Breast epithelium (tissue), 4 donors: ENCODE measurements at regions not wholly inside any gene's neighbourhood (a gene's known extent, or its start where the extent isn't known, plus 50 kb on each side); places are given as distances from the start of the nearest gene placed in this dataset.

Experiments used
- DNase-seq, 2 donors: peaks; one replicate each; pipeline ENCODE4 v3.0.0-alpha.2; 2019; ENCODE audit warnings: low spot score in 2 of 2
- H3K27ac ChIP-seq, 2 donors: fragments of 200-600 bp; sonication (generic) in 1 of 2; one replicate each; pipeline ENCODE4 v1.5.1; 2016 to 2019; ENCODE audit warnings: mild to moderate bottlenecking in 1 of 2
- H3K27me3 ChIP-seq, 2 donors: fragments of 200-600 bp; sonication (generic) in 1 of 2; one replicate each; pipeline versions ENCODE4 v1.5.1 to v1.6.0; 2017 to 2019; ENCODE audit warnings: control low read depth in 1 of 2, mild to moderate bottlenecking in 1 of 2
- H3K36me3 ChIP-seq: fragments of 200-600 bp; one replicate; pipeline ENCODE4 v1.5.1; 2019
- H3K4me1 ChIP-seq, 2 donors: fragments of 200-600 bp; sonication (generic); one replicate each; pipeline ENCODE4 v1.5.1; 2016 to 2019; ENCODE audit warnings: control low read depth in 1 of 2
- H3K4me3 ChIP-seq, 3 donors: fragments of 200-600 bp; sonication (generic); 1 replicate in 2 of 3; 2 replicates in 1 of 3; pipeline ENCODE4 v1.5.1; 2016 to 2019; ENCODE audit warnings: mild to moderate bottlenecking in 3 of 3, moderate library complexity in 2 of 3
- H3K9me3 ChIP-seq, 2 donors: fragments of 200-600 bp; sonication (generic) in 1 of 2; one replicate each; pipeline ENCODE4 v1.5.1; 2016 to 2019; ENCODE audit warnings: control low read depth in 1 of 2
- POLR2A ChIP-seq: fragments of 450-650 bp; IDR thresholded peaks from one replicate; pipeline ENCODE4 v1.6.1; 2016; ENCODE audit warnings: antibody characterized with exemption, mild to moderate bottlenecking, moderate library complexity
- POLR2AphosphoS5 ChIP-seq, 3 donors: sonication (generic); formaldehyde crosslinking; IDR thresholded peaks; one replicate each; pipeline ENCODE4 v1.6.1; 2017; ENCODE audit warnings: antibody characterized with exemption in 3 of 3
- intact Hi-C: fragments of 100-400 bp; cut with DNase I; formaldehyde crosslinking; loops from one replicate; pipeline ENCODE4 v1.15.1; 2023; ENCODE audit warnings: low total_unique reads
- TF ChIP-seq, protein P1 (sequence below), 3 donors: fragments of 450-650 bp; IDR thresholded peaks; one replicate each; pipeline ENCODE4 v1.5.1; 2016 to 2017; ENCODE audit warnings: antibody characterized with exemption in 3 of 3, mild to moderate bottlenecking in 3 of 3, moderate library complexity in 3 of 3

DNA sequence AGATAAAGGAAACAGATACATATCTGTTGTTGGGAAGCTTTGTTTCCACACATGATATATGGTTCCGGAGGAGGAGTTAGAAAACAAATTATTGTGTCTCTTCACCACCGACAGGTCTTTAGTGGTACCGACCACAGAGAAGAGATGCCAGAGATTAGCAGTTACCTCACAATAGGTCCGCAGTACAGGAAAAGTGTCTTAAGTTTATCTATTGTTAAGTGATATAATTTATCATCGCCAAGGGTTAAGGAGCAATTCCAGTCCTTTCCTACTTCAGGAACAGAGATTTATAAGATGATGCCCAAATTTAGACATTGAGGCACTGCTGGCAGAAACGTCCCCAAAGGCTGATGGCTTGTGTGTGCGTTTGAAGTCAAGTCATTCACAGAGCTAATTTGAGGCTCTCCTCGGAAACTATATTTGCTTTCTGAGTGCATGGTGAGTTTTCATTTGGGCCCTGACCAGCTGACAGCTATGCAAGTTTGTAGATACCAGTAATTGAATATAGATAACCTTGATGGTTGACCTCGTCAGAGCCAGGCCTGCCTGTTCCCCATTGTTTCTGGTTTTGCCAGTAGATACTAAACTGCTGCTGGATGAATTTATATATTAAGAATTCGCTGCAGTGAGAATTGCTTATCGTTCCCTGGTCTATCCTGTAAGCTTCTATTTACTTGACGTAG is 196.4 kb upstream of the IRX3 start:
- Histone ChIP-seq H3K27me3 (no peaks in the 10 kb centered on the region), H3K4me3 (no peak overlapping the region), H3K9me3 (no peaks in the 10 kb centered on the region), H3K27ac (no peak overlapping the region), H3K4me1 (no peaks in the 10 kb centered on the region), H3K36me3 (no peaks in the 10 kb centered on the region)
- intact Hi-C loops: loop anchor here (10.0 kb wide), 1 partner anchor 1168 kb away; no protein-coding TSS in a partner anchor
- DNase-seq: no peak
- TF ChIP-seq POLR2A: no peak
- TF ChIP-seq, protein P1, sequence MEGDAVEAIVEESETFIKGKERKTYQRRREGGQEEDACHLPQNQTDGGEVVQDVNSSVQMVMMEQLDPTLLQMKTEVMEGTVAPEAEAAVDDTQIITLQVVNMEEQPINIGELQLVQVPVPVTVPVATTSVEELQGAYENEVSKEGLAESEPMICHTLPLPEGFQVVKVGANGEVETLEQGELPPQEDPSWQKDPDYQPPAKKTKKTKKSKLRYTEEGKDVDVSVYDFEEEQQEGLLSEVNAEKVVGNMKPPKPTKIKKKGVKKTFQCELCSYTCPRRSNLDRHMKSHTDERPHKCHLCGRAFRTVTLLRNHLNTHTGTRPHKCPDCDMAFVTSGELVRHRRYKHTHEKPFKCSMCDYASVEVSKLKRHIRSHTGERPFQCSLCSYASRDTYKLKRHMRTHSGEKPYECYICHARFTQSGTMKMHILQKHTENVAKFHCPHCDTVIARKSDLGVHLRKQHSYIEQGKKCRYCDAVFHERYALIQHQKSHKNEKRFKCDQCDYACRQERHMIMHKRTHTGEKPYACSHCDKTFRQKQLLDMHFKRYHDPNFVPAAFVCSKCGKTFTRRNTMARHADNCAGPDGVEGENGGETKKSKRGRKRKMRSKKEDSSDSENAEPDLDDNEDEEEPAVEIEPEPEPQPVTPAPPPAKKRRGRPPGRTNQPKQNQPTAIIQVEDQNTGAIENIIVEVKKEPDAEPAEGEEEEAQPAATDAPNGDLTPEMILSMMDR (IDR thresholded peaks at IDR 0.05): no peak
- TF ChIP-seq POLR2AphosphoS5 (IDR thresholded peaks at IDR 0.05): no peak

DNA sequence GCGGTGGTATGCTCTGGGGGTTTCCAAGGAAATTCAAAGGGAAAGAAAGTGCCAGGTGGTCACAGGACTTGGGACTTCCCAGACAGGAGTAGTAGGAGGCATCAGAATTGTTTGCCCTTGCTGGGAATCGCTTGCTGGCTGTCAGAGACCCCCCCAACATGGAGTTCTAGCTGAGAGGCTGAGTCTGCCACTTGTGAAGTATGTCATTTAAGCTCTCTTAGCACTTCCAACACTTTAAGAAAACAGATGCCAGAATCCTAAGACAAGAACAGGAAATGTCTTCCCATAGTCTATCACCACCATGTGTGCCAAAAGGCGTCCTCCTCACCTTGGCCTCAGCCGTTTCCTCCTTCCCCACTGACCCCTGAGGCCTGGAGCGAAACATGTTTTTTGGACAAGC is 193.8 kb upstream of the IRX3 start:
- H3K27ac ChIP-seq: no peak overlapping the region
- intact Hi-C loops: loop anchor here (1.0 to 10.0 kb wide), 2 partner anchors 19 to 1166 kb away; no protein-coding TSS in a partner anchor
- no peak for DNase-seq
- no peaks in the 10 kb centered on the region for H3K36me3 ChIP-seq
- no peaks in the 10 kb centered on the region for H3K27me3 ChIP-seq
- H3K4me1 ChIP-seq: no peaks in the 10 kb centered on the region
- TF ChIP-seq, protein P1 (IDR thresholded peaks at IDR 0.05): no peak
- TF ChIP-seq POLR2A: no peak
- TF ChIP-seq POLR2AphosphoS5 (IDR thresholded peaks at IDR 0.05): no peak
- H3K9me3 ChIP-seq: no peaks in the 10 kb centered on the region
- H3K4me3 ChIP-seq: no peak overlapping the region

DNA sequence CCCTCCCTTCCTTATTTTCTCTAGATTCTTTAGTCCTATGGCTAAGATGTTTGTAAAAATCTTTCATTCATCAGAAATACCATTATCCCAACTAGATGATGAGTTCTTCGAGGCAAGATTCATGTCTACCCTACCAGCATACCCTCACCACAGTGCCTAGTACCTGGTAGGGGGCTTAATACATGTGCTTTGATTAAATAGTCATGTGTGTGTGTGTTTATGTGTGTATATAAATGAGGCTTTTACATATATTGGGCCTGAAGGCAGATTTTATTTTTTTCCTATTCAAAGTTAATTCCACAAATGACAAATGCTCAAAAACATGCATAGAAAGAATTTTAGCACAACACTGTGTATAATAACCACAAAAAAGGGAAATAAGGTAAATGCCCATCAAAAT is 193.0 kb upstream of the IRX3 start:
- no peaks in the 10 kb centered on the region for H3K27me3 ChIP-seq
- no peaks in the 10 kb centered on the region for H3K9me3 ChIP-seq
- no peak for DNase-seq
- TF ChIP-seq, protein P1 (IDR thresholded peaks at IDR 0.05): no peak
- TF ChIP-seq POLR2AphosphoS5 (IDR thresholded peaks at IDR 0.05) (no peak), POLR2A (no peak)
- intact Hi-C loops: no loop called here
- H3K36me3 ChIP-seq: no peaks in the 10 kb centered on the region
- H3K27ac ChIP-seq: no peak overlapping the region
- H3K4me3 ChIP-seq: no peak overlapping the region
- no peaks in the 10 kb centered on the region for H3K4me1 ChIP-seq

DNA sequence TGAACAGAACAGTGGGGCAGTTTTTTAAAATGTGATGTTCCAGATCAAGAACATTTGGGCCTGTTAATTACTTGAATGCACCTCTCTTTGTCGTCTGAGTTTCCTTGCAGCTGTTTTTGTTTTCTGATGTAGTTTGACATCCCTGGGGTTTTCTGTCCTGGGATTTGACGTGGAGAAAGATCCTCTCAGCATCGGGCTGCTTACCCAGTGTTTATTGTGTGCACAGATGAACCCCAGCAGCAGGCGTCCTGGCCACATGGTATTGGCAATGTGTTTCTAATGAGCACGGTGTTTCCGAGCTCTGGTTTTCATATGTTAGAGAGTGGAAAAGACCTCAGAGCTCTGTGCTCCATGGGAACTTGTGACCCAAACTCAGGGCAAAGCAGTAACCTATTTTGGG is 191.1 kb upstream of the IRX3 start:
- Histone ChIP-seq H3K27me3 (no peaks in the 10 kb centered on the region), H3K27ac (peak overlapping the region in 1 of 2 donors; percentile 28), H3K4me1 (no peaks in the 10 kb centered on the region), H3K36me3 (no peaks in the 10 kb centered on the region), H3K4me3 (no peak overlapping the region), H3K9me3 (no peaks in the 10 kb centered on the region)
- intact Hi-C loops: no loop called here
- no peak for DNase-seq
- no peak for TF ChIP-seq POLR2AphosphoS5 (IDR thresholded peaks at IDR 0.05)
- no peak for TF ChIP-seq POLR2A
- TF ChIP-seq, protein P1 (IDR thresholded peaks at IDR 0.05): no peak

DNA sequence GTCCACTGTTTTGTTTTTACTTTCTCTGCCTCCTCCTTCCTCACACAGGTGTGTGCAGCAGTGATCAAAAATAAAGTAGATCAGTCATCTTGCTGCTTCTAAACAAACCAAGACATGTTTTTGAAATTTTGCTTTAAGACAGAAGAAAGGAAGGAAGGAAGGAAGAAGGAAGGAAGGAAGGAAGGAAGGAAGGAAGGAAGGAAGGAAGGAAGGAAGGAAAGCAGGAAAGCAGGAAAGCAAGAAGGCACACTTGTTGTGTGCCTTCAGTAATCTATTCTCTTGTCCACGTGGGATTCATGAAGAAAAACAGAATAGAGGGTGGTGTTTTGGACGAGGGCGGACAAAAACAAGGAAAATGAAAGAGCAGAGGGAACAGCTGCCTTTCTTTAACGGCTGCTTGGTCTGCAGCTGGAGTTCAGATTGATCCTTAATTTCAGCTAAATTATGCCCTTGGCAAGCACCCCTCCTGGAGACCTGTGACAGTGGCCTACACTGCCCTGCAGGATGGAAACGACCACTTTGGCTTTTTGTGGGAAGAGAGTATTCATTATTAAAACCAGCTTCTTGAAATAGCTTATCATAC is 188.5 kb upstream of the IRX3 start:
- H3K27ac ChIP-seq: peak overlapping the region; percentile 26 to 66
- intact Hi-C loops: no loop called here
- no peaks in the 10 kb centered on the region for H3K36me3 ChIP-seq
- TF ChIP-seq, protein P1 (IDR thresholded peaks at IDR 0.05): no peak
- TF ChIP-seq POLR2AphosphoS5 (IDR thresholded peaks at IDR 0.05) (no peak), POLR2A (no peak)
- H3K27me3 ChIP-seq: no peaks in the 10 kb centered on the region
- no peaks in the 10 kb centered on the region for H3K4me1 ChIP-seq
- no peak for DNase-seq
- H3K9me3 ChIP-seq: no peaks in the 10 kb centered on the region
- H3K4me3 ChIP-seq: no peak overlapping the region
